ENCODE measurements at regions not wholly inside any gene's neighbourhood (a gene's known extent, or its start where the extent isn't known, plus 50 kb on each side); places are given as distances from the start of the nearest gene placed in this dataset.

- DNase-seq (ENCODE audit: low read depth): no peak
Measured at GRCh38 chr2:104447831-104448434, 406.0 kb upstream of the POU3F3 start.

GRCh38 chr2:104448661-104449440 lies 405.1 kb upstream of the POU3F3 start:
- DNase-seq (ENCODE audit: low read depth): no peak

GRCh38 chr2:104452558-104452957 lies 401.4 kb upstream of the POU3F3 start:
- DNase-seq (ENCODE audit: low read depth): no peak

- DNase-seq (ENCODE audit: low read depth): no peak
Measured at GRCh38 chr2:104462731-104463130, 391.2 kb upstream of the POU3F3 start.

GRCh38 chr2:104465981-104466380 lies 387.9 kb upstream of the POU3F3 start:
- no peak for DNase-seq (ENCODE audit: low read depth)

GRCh38 chr2:104468846-104469245 lies 385.1 kb upstream of the POU3F3 start:
- DNase-seq (ENCODE audit: low read depth): no peak

GRCh38 chr2:104472076-104472475 lies 381.8 kb upstream of the POU3F3 start:
- no peak for DNase-seq (ENCODE audit: low read depth)

- no peak for DNase-seq (ENCODE audit: low read depth)
Measured at GRCh38 chr2:104473546-104473945, 380.4 kb upstream of the POU3F3 start.

- no peak for DNase-seq (ENCODE audit: low read depth)
Measured at GRCh38 chr2:104474716-104475115, 379.2 kb upstream of the POU3F3 start.

- DNase-seq (ENCODE audit: low read depth): no peak
Measured at GRCh38 chr2:104476075-104476474, 377.8 kb upstream of the POU3F3 start.

GRCh38 chr2:104476563-104476988 lies 377.3 kb upstream of the POU3F3 start:
- DNase-seq (ENCODE audit: low read depth): no peak

GRCh38 chr2:104481341-104481740 lies 372.6 kb upstream of the POU3F3 start:
- no peak for DNase-seq (ENCODE audit: low read depth)

- DNase-seq (ENCODE audit: low read depth): no peak
Measured at GRCh38 chr2:104487366-104487765, 366.5 kb upstream of the POU3F3 start.

- DNase-seq (ENCODE audit: low read depth): no peak
Measured at GRCh38 chr2:104493698-104494097, 360.2 kb upstream of the POU3F3 start.

- DNase-seq (ENCODE audit: low read depth): no peak
Measured at GRCh38 chr2:104501342-104501741, 352.6 kb upstream of the POU3F3 start.

- DNase-seq (ENCODE audit: low read depth): no peak
Measured at GRCh38 chr2:104501929-104502328, 352.0 kb upstream of the POU3F3 start.

- no peak for DNase-seq (ENCODE audit: low read depth)
Measured at GRCh38 chr2:104502901-104503300, 351.0 kb upstream of the POU3F3 start.

- no peak for DNase-seq (ENCODE audit: low read depth)
Measured at GRCh38 chr2:104504331-104505073, 349.4 kb upstream of the POU3F3 start.

- DNase-seq (ENCODE audit: low read depth): no peak
Measured at GRCh38 chr2:104518256-104518655, 335.7 kb upstream of the POU3F3 start.

- DNase-seq (ENCODE audit: low read depth): no peak
Measured at GRCh38 chr2:104521247-104521646, 332.7 kb upstream of the POU3F3 start.

GRCh38 chr2:104523921-104524320 lies 330.0 kb upstream of the POU3F3 start:
- DNase-seq (ENCODE audit: low read depth): no peak

- DNase-seq (ENCODE audit: low read depth): no peak
Measured at GRCh38 chr2:104528101-104528500, 325.8 kb upstream of the POU3F3 start.

- no peak for DNase-seq (ENCODE audit: low read depth)
Measured at GRCh38 chr2:104531122-104531521, 322.8 kb upstream of the POU3F3 start.
